ENCODE measurements at regions not wholly inside any gene's neighbourhood (a gene's known extent, or its start where the extent isn't known, plus 50 kb on each side); places are given as distances from the start of the nearest gene placed in this dataset.
"Not testable (repeated sequence)": the region's sequence is repeated elsewhere in the genome, so short reads cannot be mapped to it uniquely, and the experiment has no call there.

- not testable (repeated sequence) for DNase-seq (ENCODE audit: low read depth, low spot score)
Measured at GRCh38 chr1:121573881-121574504, 389.2 kb downstream of the SRGAP2C start.

DNA sequence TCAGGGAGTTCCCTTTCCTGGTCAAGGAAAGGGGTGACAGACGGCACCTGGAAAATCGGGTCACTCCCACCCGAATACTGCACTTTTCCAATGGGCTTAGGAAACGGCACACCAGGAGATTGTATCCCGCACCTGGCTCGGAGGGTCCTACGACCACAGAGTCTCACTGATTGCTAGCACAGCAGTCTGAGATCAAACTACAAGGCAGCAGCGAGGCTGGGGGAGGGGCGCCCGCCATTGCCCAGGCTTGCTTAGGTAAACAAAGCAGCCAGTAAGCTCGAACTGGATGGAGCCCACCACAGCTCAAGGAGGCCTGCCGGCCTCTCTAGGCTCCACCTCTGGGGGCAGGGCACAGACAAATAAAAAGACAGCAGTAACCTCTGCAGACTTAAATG lies 389.7 kb downstream of the SRGAP2C start:
- DNase-seq (ENCODE audit: low read depth, low spot score) = not testable (repeated sequence)

GRCh38 chr1:121582898-121583297 lies 398.1 kb downstream of the SRGAP2C start:
- DNase-seq (ENCODE audit: low read depth, low spot score) = not testable (repeated sequence)

GRCh38 chr1:121586369-121587229 lies 401.8 kb downstream of the SRGAP2C start:
- peak; percentile 25 for DNase-seq (ENCODE audit: low read depth, low spot score)

GRCh38 chr1:121587230-121587569 lies 402.4 kb downstream of the SRGAP2C start:
- no peak for DNase-seq (ENCODE audit: low read depth, low spot score)

DNA sequence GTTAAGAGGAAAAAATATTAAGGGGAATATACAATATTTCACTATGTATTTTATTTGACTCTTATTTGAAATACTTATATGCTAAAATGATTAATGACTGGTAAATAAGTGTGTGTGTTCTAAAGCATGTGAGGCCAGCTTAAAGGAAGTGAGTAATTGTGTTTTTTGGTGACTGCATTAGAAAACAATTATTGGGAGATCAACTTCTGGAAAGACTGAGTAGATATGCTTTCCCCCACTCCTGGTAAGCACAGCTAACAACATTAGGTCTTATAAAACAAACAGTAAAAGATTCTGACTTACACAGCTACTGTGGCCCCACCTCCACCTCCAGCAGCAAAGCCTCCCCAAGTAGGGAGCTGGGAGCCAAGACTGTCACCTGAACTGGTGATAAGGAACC lies 403.0 kb downstream of the SRGAP2C start:
- DNase-seq (ENCODE audit: low read depth, low spot score) = no peak

GRCh38 chr1:121594096-121594495 lies 409.3 kb downstream of the SRGAP2C start:
- no peak for DNase-seq (ENCODE audit: low read depth, low spot score)

- DNase-seq (ENCODE audit: low read depth, low spot score) = no peak
Measured at GRCh38 chr1:121595089-121595488, 410.3 kb downstream of the SRGAP2C start.

GRCh38 chr1:121604843-121605444 lies 420.2 kb downstream of the SRGAP2C start:
- not testable (repeated sequence) for DNase-seq (ENCODE audit: low read depth, low spot score)

GRCh38 chr1:121607499-121607898 lies 422.7 kb downstream of the SRGAP2C start:
- not testable (repeated sequence) for DNase-seq (ENCODE audit: low read depth, low spot score)
